GM12891 (cell line): ENCODE measurements at regions not wholly inside any gene's neighbourhood (a gene's known extent, or its start where the extent isn't known, plus 50 kb on each side); places are given as distances from the start of the nearest gene placed in this dataset.

Experiments
- PAX5 ChIP-seq: IDR thresholded peaks from 2 replicates; pipeline ENCODE4 v1.6.1; 2011; ENCODE audit warnings: low read length, moderate library complexity, mild to moderate bottlenecking; ENCODE audit not compliant: insufficient read depth, severe bottlenecking
- POLR2A ChIP-seq: IDR thresholded peaks from 2 replicates; pipeline ENCODE4 v1.6.1; 2011; ENCODE audit warnings: low read depth, low read length, control low read depth
- POLR2AphosphoS5 ChIP-seq: IDR thresholded peaks from 2 replicates; pipeline ENCODE4 v1.6.1; 2011; ENCODE audit warnings: low read depth, low read length, control low read depth
- POU2F2 ChIP-seq: IDR thresholded peaks from 2 replicates; pipeline ENCODE4 v1.6.1; 2011; ENCODE audit warnings: low read depth, mild to moderate bottlenecking, control low read depth, low read length, moderate library complexity
- TAF1 ChIP-seq: IDR thresholded peaks from 2 replicates; pipeline ENCODE4 v1.6.1; 2011; ENCODE audit warnings: low read depth, low read length, control low read depth

DNA sequence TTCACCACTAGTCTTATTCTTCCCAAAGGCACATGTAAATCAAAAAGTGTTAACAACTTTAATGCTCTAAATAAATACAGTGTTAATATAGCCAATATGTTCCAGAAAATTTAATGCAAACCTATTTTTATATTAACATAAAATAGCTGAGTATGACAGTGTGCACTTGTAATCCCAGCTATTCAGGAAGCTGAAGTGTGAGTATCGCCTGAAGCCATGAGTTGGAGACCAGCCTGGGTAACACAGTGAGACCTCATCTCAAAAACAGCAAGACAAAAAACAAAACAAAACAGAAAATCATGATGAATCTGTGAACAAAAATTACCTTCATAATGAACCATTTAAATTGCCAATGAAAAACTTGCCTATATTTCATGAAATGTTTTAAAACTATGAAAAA is 798.9 kb downstream of the SLC6A15 start:
- TF ChIP-seq POLR2A: no peak
- no peak for TF ChIP-seq POLR2AphosphoS5
- no peak for TF ChIP-seq TAF1
- TF ChIP-seq POU2F2: no peak
- TF ChIP-seq PAX5: no peak
